RWPE2 (cell line): ENCODE measurements at regions not wholly inside any gene's neighbourhood (a gene's known extent, or its start where the extent isn't known, plus 50 kb on each side); places are given as distances from the start of the nearest gene placed in this dataset.

Experiments used
- ATAC-seq: fragments of 200-7000 bp; cut with Tn5 transposase; 3 replicates; pipeline ENCODE4 v1.9.1; 2021; ENCODE audit warnings: low read depth
- DNase-seq: peaks from one replicate; pipeline ENCODE4 v3.0.0-alpha.2; 2020; ENCODE audit warnings: low spot score
- H3K27ac ChIP-seq: fragments of 450-650 bp; 2 replicates; pipeline ENCODE4 v1.5.1; 2017; ENCODE audit warnings: mild to moderate bottlenecking; ENCODE audit not compliant: poor library complexity, severe bottlenecking
- H3K27me3 ChIP-seq: fragments of 250-450 bp; sonication (Bioruptor Pico); 2 replicates; pipeline ENCODE4 v1.5.1; 2021; ENCODE audit warnings: mild to moderate bottlenecking, moderate library complexity; ENCODE audit not compliant: insufficient read depth, poor library complexity, severe bottlenecking
- H3K36me3 ChIP-seq: fragments of 250-450 bp; sonication (Bioruptor Pico); 2 replicates; pipeline ENCODE4 v1.5.1; 2020; ENCODE audit warnings: low read depth, mild to moderate bottlenecking, moderate library complexity
- H3K4me1 ChIP-seq: fragments of 250-450 bp; sonication (Bioruptor Pico); 2 replicates; pipeline ENCODE4 v1.5.1; 2021; ENCODE audit warnings: mild to moderate bottlenecking, moderate library complexity; ENCODE audit not compliant: insufficient read depth, poor library complexity, severe bottlenecking
- H3K4me3 ChIP-seq: fragments of 250-450 bp; sonication (Bioruptor Pico); 2 replicates; pipeline ENCODE4 v1.5.1; 2021; ENCODE audit warnings: mild to moderate bottlenecking, moderate library complexity; ENCODE audit not compliant: severe bottlenecking
- H3K9me3 ChIP-seq: fragments of 250-450 bp; sonication (Bioruptor Pico); 2 replicates; pipeline ENCODE4 v1.5.1; 2021; ENCODE audit warnings: mild to moderate bottlenecking, moderate library complexity; ENCODE audit not compliant: severe bottlenecking
- TF ChIP-seq, protein P1 (sequence below): fragments of 450-650 bp; IDR thresholded peaks from one replicate; pipeline ENCODE4 v1.5.1; 2017; ENCODE audit warnings: mild to moderate bottlenecking, moderate library complexity; ENCODE audit not compliant: poor library complexity, severe bottlenecking

DNA sequence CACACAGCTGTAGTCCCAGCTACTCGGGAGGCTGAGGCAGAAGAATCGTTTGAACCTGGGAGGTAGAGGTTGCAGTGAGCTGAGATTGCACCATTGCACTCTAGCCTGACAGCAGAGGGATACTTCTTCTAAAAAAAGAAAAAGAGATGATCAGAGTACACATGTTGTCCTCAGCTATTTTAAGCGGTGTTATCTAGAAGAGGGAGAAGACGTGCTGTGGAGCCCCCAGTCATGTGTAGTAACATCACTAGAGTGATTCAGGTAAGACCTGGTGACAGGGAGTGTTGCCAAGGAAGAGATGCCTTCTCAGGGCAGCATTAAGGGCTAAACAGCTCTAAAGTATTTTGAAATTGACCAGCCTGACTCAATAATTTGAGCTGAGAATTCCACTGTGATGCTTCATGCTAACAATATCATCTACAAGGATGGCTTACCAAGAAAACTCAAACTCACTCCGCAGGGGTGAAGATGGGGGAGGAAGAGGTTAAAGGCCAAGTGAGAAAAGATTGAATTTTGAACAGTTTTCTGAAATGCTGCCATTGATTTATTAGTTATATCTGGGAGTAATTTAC lies 97.4 kb downstream of the KLF6 start:
- Histone ChIP-seq H3K9me3 (no peaks in the 10 kb centered on the region), H3K36me3 (no peaks in the 10 kb centered on the region), H3K27me3 (no peaks in the 10 kb centered on the region), H3K4me3 (no peak overlapping the region), H3K27ac (no peak overlapping the region), H3K4me1 (peaks cover 8% of the 10 kb centered on the region)
- no peak for ATAC-seq
- TF ChIP-seq, protein P1, sequence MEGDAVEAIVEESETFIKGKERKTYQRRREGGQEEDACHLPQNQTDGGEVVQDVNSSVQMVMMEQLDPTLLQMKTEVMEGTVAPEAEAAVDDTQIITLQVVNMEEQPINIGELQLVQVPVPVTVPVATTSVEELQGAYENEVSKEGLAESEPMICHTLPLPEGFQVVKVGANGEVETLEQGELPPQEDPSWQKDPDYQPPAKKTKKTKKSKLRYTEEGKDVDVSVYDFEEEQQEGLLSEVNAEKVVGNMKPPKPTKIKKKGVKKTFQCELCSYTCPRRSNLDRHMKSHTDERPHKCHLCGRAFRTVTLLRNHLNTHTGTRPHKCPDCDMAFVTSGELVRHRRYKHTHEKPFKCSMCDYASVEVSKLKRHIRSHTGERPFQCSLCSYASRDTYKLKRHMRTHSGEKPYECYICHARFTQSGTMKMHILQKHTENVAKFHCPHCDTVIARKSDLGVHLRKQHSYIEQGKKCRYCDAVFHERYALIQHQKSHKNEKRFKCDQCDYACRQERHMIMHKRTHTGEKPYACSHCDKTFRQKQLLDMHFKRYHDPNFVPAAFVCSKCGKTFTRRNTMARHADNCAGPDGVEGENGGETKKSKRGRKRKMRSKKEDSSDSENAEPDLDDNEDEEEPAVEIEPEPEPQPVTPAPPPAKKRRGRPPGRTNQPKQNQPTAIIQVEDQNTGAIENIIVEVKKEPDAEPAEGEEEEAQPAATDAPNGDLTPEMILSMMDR = no peak
- no peak for DNase-seq

DNA sequence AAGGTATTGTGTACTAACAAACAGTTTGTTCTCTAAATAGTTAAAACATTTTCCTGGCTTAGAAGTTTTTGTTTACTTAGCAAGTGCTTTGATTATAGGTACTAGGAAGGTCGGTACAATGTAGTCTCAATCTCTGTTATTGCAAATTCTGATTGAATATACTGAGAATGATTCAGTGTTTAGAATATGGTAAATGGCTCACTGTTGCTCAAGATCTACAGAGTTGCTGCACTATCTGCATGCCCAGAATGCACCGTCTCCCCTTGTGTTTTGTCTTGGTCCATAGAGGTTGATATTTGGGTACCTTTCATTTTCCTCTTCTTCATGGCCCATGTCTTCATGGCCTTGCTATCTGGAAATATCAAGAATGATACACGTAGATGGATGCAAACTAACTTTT lies 99.6 kb downstream of the KLF6 start:
- TF ChIP-seq, protein P1 = no peak
- Histone ChIP-seq H3K27ac (no peak overlapping the region), H3K9me3 (no peaks in the 10 kb centered on the region), H3K4me1 (peaks cover 7% of the 10 kb centered on the region), H3K4me3 (no peak overlapping the region), H3K36me3 (no peaks in the 10 kb centered on the region), H3K27me3 (no peaks in the 10 kb centered on the region)
- DNase-seq = no peak
- no peak for ATAC-seq

DNA sequence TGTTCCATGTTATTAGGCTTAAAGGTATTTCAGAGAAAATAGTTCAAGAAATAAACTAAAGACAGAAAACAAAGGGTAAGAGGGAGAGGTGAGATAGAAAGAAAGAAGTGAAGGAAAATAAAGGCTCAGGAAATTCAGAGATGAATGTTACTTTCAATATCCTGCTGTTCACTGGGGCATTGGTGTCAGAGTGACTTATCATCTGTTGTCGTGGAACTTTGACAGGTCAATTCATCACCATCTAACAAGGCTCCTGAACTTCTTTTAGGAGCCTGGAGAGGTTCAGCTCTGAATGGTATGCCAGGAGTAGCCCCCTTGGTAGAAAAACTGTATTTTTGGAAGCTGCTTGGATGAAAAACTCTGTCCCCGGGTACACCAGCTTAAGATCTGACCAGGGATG lies 100.1 kb downstream of the KLF6 start:
- ATAC-seq (no peak), DNase-seq (no peak)
- Histone ChIP-seq H3K4me1 (peaks cover 2% of the 10 kb centered on the region), H3K27me3 (no peaks in the 10 kb centered on the region), H3K4me3 (no peak overlapping the region), H3K36me3 (no peaks in the 10 kb centered on the region), H3K27ac (no peak overlapping the region), H3K9me3 (no peaks in the 10 kb centered on the region)
- TF ChIP-seq, protein P1 = no peak

DNA sequence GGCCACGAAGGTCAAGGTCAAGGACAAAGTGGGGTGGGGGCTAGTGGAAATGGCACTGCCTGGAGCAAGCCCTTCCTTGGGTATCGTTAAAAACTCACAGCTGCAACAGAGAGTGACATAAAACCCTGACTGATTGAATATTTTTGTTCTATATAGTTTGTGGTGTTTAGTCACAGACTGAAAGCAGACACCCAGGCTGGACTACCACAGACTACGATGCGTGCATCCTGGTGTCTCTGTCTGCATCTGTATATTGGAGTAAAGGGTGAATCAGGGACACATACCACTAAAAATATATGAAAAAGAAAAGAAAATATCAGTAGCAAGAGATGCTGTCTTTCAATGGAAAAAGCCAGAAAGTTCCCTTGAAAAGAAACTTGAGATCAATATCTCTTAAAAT lies 101.4 kb downstream of the KLF6 start:
- H3K4me3 ChIP-seq = no peak overlapping the region
- DNase-seq (no peak), ATAC-seq (no peak)
- H3K4me1 ChIP-seq = no peaks in the 10 kb centered on the region
- no peaks in the 10 kb centered on the region for H3K27me3 ChIP-seq
- no peaks in the 10 kb centered on the region for H3K36me3 ChIP-seq
- TF ChIP-seq, protein P1 = no peak
- no peaks in the 10 kb centered on the region for H3K9me3 ChIP-seq
- no peak overlapping the region for H3K27ac ChIP-seq

DNA sequence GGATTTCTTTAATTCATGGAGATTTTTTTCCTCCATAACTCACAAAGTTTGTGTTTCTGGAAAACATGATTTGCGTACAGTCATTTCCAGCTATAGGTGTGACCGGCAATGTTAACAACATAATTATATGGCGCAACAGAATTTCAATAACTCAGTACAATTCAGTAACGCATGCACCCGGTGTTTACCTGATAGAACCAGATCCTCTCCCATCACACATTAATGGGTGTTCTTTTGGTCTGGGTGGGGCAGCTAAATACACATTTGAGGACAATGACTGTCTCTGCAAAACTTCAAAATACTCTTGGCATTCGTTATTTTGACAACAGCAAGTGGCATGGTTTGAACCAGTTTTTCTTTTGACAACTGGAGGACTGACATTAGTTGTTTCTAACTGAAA lies 102.3 kb downstream of the KLF6 start:
- H3K36me3 ChIP-seq = no peaks in the 10 kb centered on the region
- no peak for ATAC-seq
- TF ChIP-seq, protein P1 = no peak
- H3K9me3 ChIP-seq = no peaks in the 10 kb centered on the region
- H3K27me3 ChIP-seq = no peaks in the 10 kb centered on the region
- no peak for DNase-seq
- H3K4me1 ChIP-seq = no peaks in the 10 kb centered on the region
- H3K27ac ChIP-seq = no peak overlapping the region
- no peak overlapping the region for H3K4me3 ChIP-seq
